ENCODE measurements at regions not wholly inside any gene's neighbourhood (a gene's known extent, or its start where the extent isn't known, plus 50 kb on each side); places are given as distances from the start of the nearest gene placed in this dataset.

DNA sequence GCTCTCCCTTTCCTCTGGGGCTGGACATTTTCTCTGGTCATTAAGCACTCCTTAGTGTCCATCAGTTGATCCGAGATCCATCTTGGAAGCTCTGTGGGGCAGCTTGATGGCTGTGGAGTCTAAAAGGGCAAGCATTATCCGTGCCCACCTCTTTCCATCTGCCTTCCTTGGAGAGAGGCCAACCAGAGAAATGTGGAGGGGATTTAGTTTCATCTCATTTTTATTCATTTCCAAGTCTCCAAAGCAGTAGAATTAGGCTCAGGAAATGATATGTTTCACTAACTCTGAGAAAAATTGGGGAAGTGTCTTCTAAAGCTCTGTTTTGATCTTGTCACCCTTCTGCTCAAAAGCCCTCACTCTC, 95.9 kb upstream of the KLHL25 start:
- H3K27me3 ChIP-seq (ENCODE audit: control insufficient read depth, insufficient read depth, low read length), result peaks cover 12% of the 10 kb centered on the region
- H3K4me1 ChIP-seq (ENCODE audit: control insufficient read depth, insufficient read depth, low read length), result no peaks in the 10 kb centered on the region
- H3K36me3 ChIP-seq (ENCODE audit: control insufficient read depth, insufficient read depth, low read length), result no peaks in the 10 kb centered on the region
- no peak overlapping the region for H3K4me3 ChIP-seq (ENCODE audit: low read length)
- no CpG with 5 or more reads among the region's 2 CpGs for WGBS (ENCODE audit: insufficient coverage, low lambda C conversion rate)
- no peak overlapping the region for H3K27ac ChIP-seq (ENCODE audit: low read length)
- no peaks in the 10 kb centered on the region for H3K9me3 ChIP-seq (ENCODE audit: control insufficient read depth, low read depth, low read length)
- DNase-seq, result no peak

DNA sequence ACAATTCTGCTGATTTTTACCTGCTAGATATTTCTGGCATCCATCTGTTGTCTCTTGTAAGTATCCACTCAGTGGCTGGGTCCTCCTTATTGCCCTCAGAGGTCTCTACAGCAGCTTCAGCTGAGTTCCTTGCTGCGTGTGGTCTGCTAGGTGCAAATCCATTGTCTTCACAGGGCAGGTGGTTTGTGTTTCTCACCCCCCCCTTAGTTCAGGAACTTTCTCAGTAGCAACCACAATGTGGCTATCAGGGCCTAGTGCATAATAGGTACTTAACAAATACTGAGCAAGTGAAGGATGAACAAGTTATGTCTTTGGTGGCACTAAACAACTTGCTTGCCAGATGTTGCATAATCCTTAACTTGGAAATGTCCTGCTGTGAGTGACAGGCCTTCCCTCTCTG, 96.7 kb upstream of the KLHL25 start:
- no CpG with 5 or more reads among the region's 1 CpG for WGBS (ENCODE audit: insufficient coverage, low lambda C conversion rate)

DNA sequence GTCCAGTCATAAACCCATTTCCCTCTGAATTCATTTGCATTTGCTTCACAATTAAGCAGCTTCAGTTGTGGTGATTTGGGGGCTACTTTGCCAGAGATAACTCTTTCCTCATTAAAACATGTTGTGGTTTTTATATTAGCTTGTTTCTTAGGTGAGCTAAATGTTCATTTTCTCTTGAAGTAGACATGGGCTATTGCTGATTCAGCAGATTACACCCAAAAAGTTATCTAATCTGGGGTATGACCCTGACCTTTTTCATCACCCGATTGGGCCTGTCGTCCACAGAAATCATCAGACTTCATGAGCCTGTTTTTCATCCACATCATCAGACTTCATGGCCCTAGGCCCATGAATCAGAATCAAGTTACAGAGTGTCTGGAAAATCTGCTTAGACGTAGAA, 97.5 kb upstream of the KLHL25 start:
- DNase-seq, result no peak
- peaks cover 12% of the 10 kb centered on the region for H3K27me3 ChIP-seq (ENCODE audit: control insufficient read depth, insufficient read depth, low read length)
- no peaks in the 10 kb centered on the region for H3K9me3 ChIP-seq (ENCODE audit: control insufficient read depth, low read depth, low read length)
- H3K4me1 ChIP-seq (ENCODE audit: control insufficient read depth, insufficient read depth, low read length), result no peaks in the 10 kb centered on the region
- no peak overlapping the region for H3K27ac ChIP-seq (ENCODE audit: low read length)
- no peaks in the 10 kb centered on the region for H3K36me3 ChIP-seq (ENCODE audit: control insufficient read depth, insufficient read depth, low read length)
- WGBS (ENCODE audit: insufficient coverage, low lambda C conversion rate), result no CpG with 5 or more reads among the region's 3 CpGs
- no peak overlapping the region for H3K4me3 ChIP-seq (ENCODE audit: low read length)

More for the DNA sequence above, 96.7 kb upstream of the KLHL25 start:
- H3K27ac ChIP-seq (ENCODE audit: low read length), result no peak overlapping the region
- peaks cover 12% of the 10 kb centered on the region for H3K27me3 ChIP-seq (ENCODE audit: control insufficient read depth, insufficient read depth, low read length)
- H3K4me3 ChIP-seq (ENCODE audit: low read length), result no peak overlapping the region
- no peaks in the 10 kb centered on the region for H3K9me3 ChIP-seq (ENCODE audit: control insufficient read depth, low read depth, low read length)
- no peaks in the 10 kb centered on the region for H3K36me3 ChIP-seq (ENCODE audit: control insufficient read depth, insufficient read depth, low read length)
- no peaks in the 10 kb centered on the region for H3K4me1 ChIP-seq (ENCODE audit: control insufficient read depth, insufficient read depth, low read length)
- no peak for DNase-seq

DNA sequence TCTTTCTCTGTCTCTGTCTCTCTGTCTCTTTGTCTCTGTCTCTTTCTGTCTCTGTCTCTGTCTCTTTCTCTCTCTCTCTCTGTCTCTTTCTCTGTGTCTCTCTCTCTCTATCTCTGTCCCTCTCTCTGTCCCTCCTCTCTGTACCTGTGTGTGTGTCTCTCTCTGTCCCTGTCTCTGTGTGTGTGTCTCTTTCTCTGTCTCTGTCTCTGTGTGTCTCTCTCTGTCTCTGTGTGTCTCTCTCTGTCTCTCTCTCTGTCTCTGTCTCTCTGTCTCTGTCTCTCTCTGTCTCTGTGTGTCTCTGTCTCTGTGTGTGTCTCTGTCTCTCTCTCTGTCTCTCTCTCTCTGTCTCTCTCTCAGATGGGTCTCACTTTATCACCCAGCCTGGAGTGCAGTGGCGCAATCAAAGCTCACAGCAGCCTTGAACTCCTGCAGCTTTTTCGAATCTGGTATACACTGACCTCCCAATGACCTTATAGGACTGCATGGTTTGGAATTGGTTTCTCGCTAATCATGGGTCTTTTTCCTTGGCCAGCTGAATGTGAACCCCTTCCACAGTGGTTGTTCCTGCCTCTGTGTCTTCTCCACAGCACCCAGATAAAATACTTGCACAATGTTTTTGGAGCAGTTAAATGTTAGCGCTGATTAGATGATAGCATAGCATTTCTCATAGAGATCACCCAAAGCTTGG, 102.6 kb upstream of the KLHL25 start:
- no peaks in the 10 kb centered on the region for H3K9me3 ChIP-seq (ENCODE audit: control insufficient read depth, low read depth, low read length)
- no peak overlapping the region for H3K27ac ChIP-seq (ENCODE audit: low read length)
- WGBS (ENCODE audit: insufficient coverage, low lambda C conversion rate), result no CpG with 5 or more reads among the region's 4 CpGs
- peaks cover 5% of the 10 kb centered on the region for H3K27me3 ChIP-seq (ENCODE audit: control insufficient read depth, insufficient read depth, low read length)
- no peaks in the 10 kb centered on the region for H3K36me3 ChIP-seq (ENCODE audit: control insufficient read depth, insufficient read depth, low read length)
- H3K4me3 ChIP-seq (ENCODE audit: low read length), result no peak overlapping the region
- H3K4me1 ChIP-seq (ENCODE audit: control insufficient read depth, insufficient read depth, low read length), result no peaks in the 10 kb centered on the region
- DNase-seq, result no peak

DNA sequence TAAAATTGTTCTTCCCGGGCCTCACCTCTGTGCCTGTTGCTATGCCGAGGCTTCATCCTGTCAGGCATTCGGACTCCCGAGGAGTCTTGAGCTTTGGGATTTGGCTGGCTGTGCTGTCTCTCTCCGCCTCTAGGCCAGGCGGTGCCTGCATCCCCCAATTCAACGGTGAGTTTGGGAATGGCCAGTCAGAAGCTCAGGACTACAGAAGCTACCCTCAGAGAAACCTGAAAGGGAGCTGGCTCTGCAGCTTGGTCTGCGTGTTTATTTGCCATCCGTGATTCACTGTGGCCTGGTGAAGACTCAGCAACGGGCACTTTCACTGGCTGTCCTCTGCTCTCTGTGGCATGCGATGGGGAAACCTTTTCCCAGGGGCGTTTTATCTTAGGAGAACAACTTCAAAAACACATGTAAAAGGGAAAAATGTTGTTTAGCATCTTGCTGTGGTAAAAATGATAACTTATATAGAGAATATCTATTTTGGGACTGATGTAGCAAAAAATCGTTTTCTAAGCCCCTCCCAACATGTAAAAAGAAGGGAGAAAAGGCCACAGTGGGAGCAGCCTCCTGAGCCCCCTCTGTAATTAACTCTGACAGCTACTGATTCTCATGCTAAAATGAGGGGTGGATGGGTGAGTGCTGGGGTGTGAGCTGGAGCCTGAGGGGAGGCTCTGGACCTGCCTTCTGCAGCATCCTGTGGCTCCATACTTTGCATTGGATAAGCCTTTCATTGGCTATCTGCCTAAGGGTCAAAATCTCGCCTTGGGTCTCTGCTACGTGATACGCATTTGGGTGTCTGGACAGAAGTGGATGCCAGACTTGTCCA, 103.4 kb upstream of the KLHL25 start:
- Histone ChIP-seq H3K9me3 (ENCODE audit: control insufficient read depth, low read depth, low read length) (no peaks in the 10 kb centered on the region), H3K4me1 (ENCODE audit: control insufficient read depth, insufficient read depth, low read length) (no peaks in the 10 kb centered on the region), H3K36me3 (ENCODE audit: control insufficient read depth, insufficient read depth, low read length) (no peaks in the 10 kb centered on the region), H3K27ac (ENCODE audit: low read length) (no peak overlapping the region), H3K27me3 (ENCODE audit: control insufficient read depth, insufficient read depth, low read length) (peaks cover 5% of the 10 kb centered on the region), H3K4me3 (ENCODE audit: low read length) (no peak overlapping the region)
- no peak for DNase-seq
- WGBS (ENCODE audit: insufficient coverage, low lambda C conversion rate), result 20% methylated on average over 1 of the region's 16 CpGs

DNA sequence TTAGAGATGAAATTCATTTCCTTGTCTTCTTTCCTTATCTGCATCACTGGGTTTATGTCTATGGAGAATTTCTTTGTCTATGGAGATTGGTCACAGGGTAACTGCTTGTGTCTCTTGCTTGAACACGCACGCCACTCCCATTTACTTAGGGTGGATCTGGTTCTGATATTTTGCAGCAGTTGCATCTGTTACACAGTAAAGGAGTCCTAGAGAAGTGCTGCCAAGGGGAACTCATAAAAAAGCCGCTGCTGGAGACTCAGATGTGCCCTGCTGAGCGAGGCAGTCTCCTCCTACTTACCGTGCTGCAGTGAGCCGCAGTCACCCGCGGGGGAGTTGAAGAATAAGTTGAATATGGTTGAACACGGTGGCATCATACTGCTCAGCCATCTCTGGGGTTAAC, 105.2 kb upstream of the KLHL25 start:
- no peaks in the 10 kb centered on the region for H3K4me1 ChIP-seq (ENCODE audit: control insufficient read depth, insufficient read depth, low read length)
- no peak for DNase-seq
- H3K4me3 ChIP-seq (ENCODE audit: low read length), result no peak overlapping the region
- no peaks in the 10 kb centered on the region for H3K9me3 ChIP-seq (ENCODE audit: control insufficient read depth, low read depth, low read length)
- no peaks in the 10 kb centered on the region for H3K36me3 ChIP-seq (ENCODE audit: control insufficient read depth, insufficient read depth, low read length)
- 40% methylated on average over 2 of the region's 9 CpGs for WGBS (ENCODE audit: insufficient coverage, low lambda C conversion rate)
- H3K27me3 ChIP-seq (ENCODE audit: control insufficient read depth, insufficient read depth, low read length), result peaks cover 3% of the 10 kb centered on the region
- H3K27ac ChIP-seq (ENCODE audit: low read length), result no peak overlapping the region

DNA sequence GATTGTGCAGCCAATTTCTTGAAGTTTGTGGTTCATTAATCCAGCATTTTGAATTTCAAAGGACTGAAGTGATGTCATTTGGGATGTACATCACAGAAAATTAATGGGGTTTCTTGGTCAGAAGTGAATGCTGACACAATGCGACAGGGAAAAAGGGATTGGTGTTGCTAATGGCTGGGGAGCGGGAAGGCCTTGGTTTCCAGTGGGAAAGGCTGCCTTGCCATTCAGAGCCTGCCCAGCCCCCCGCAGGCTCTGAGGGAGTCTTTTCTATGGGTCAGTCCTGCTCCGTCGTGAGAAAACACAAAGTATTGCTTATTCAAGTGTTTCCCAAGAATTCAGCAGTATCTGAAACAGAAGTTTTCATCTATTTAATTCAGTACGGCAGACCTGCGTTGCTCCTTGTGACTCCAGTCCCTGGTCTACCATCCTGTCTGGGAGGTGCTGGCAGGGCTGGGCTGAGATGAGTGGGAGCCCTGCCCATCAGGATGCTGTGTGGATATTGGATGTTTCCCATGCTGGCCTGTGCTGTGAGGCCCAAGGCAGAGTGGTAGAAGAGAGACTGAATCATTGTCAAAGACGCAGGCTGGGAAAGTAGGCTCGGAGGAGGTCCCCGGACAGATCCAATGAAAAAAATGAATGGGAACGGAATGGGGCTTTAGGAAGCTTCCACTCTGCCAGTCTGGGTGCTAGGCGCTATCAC, 111.2 kb upstream of the KLHL25 start:
- no peak overlapping the region for H3K27ac ChIP-seq (ENCODE audit: low read length)
- no peak overlapping the region for H3K4me3 ChIP-seq (ENCODE audit: low read length)
- no peaks in the 10 kb centered on the region for H3K4me1 ChIP-seq (ENCODE audit: control insufficient read depth, insufficient read depth, low read length)
- no peak for DNase-seq
- peaks cover 2% of the 10 kb centered on the region for H3K27me3 ChIP-seq (ENCODE audit: control insufficient read depth, insufficient read depth, low read length)
- H3K36me3 ChIP-seq (ENCODE audit: control insufficient read depth, insufficient read depth, low read length), result no peaks in the 10 kb centered on the region
- H3K9me3 ChIP-seq (ENCODE audit: control insufficient read depth, low read depth, low read length), result no peaks in the 10 kb centered on the region
- WGBS (ENCODE audit: insufficient coverage, low lambda C conversion rate), result no CpG with 5 or more reads among the region's 12 CpGs

DNA sequence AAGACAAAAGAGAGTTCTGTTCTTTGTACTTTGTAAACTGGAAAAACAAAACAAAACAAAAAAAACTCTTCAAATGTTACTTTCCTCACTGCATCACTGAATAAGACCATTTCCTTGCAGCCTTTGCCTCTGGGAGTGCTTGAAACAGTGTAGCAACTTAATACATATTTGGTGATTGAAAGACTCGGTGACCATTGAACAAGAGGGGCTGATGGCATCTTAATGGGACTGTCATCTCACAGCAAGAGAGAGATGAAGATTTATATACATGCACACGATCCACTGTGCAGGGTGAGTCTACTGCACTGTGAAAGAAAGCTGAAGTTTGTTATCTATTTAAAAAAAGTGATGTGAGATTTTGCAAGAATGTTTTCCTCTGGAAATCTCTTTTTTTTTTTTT, 111.9 kb upstream of the KLHL25 start:
- WGBS (ENCODE audit: insufficient coverage, low lambda C conversion rate), result no CpG with 5 or more reads among the region's 2 CpGs
- Histone ChIP-seq H3K9me3 (ENCODE audit: control insufficient read depth, low read depth, low read length) (no peaks in the 10 kb centered on the region), H3K4me1 (ENCODE audit: control insufficient read depth, insufficient read depth, low read length) (no peaks in the 10 kb centered on the region), H3K27ac (ENCODE audit: low read length) (no peak overlapping the region), H3K4me3 (ENCODE audit: low read length) (no peak overlapping the region), H3K27me3 (ENCODE audit: control insufficient read depth, insufficient read depth, low read length) (peaks cover 2% of the 10 kb centered on the region), H3K36me3 (ENCODE audit: control insufficient read depth, insufficient read depth, low read length) (no peaks in the 10 kb centered on the region)
- no peak for DNase-seq

DNA sequence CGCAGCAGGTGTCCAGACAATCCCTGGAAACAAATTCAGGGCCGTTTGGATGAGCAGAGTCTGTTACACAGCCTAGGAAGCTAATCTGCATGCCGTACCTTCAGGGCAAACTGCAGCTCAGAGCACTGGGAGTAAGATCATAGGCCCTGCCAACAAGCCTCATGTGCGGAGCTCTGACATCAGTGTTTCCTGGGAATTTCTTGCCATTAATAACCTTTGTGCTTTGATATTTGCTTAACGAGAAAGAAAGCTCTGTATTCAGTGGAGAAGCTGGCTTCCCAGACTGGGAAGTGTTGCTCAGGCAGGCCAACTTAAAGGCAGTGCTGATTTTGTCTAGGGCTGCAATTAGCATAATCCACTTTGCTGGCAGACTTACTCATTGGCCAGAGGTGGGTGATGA, 116.1 kb upstream of the KLHL25 start:
- peak; percentile 47 to 80 for DNase-seq
- no peak overlapping the region for H3K27ac ChIP-seq (ENCODE audit: low read length)

DNA sequence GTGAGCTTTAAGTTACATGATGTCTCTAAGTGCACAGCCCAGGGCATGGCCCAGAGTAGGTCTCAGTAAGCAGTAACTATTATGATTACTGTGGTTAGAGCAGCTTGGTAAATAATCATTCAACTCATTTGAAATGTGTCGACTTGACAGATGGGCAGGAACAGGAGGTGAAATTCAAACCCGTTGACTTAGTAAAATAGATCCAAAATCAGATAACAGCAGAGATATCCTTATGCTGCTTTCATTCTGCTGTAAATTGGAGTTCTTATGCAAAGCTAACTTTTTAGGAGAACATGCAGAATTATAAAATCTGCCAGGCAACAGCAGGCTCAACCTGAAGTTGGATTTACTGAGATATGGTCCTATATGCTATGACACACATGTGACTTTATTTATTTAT, 118.7 kb upstream of the KLHL25 start:
- DNase-seq, result no peak
- WGBS (ENCODE audit: insufficient coverage, low lambda C conversion rate), result no CpG with 5 or more reads among the region's 2 CpGs
- H3K9me3 ChIP-seq (ENCODE audit: control insufficient read depth, low read depth, low read length), result no peaks in the 10 kb centered on the region

More for the DNA sequence above, 116.1 kb upstream of the KLHL25 start:
- Histone ChIP-seq H3K36me3 (ENCODE audit: control insufficient read depth, insufficient read depth, low read length) (no peaks in the 10 kb centered on the region), H3K27me3 (ENCODE audit: control insufficient read depth, insufficient read depth, low read length) (peaks cover 2% of the 10 kb centered on the region), H3K4me3 (ENCODE audit: low read length) (no peak overlapping the region), H3K9me3 (ENCODE audit: control insufficient read depth, low read depth, low read length) (no peaks in the 10 kb centered on the region), H3K4me1 (ENCODE audit: control insufficient read depth, insufficient read depth, low read length) (no peaks in the 10 kb centered on the region)
- WGBS (ENCODE audit: insufficient coverage, low lambda C conversion rate), result no CpG with 5 or more reads among the region's 5 CpGs

More for the DNA sequence above, 118.7 kb upstream of the KLHL25 start:
- Histone ChIP-seq H3K27ac (ENCODE audit: low read length) (no peak overlapping the region), H3K4me1 (ENCODE audit: control insufficient read depth, insufficient read depth, low read length) (no peaks in the 10 kb centered on the region), H3K4me3 (ENCODE audit: low read length) (no peak overlapping the region), H3K27me3 (ENCODE audit: control insufficient read depth, insufficient read depth, low read length) (no peaks in the 10 kb centered on the region), H3K36me3 (ENCODE audit: control insufficient read depth, insufficient read depth, low read length) (no peaks in the 10 kb centered on the region)

Measured in large intestine (tissue), 3 donors.